ENCODE measurements at regions not wholly inside any gene's neighbourhood (a gene's known extent, or its start where the extent isn't known, plus 50 kb on each side); places are given as distances from the start of the nearest gene placed in this dataset.

- Histone ChIP-seq H4K5ac (ENCODE audit: insufficient read length, low read depth, low read length) (no peak overlapping the region), H3K79me1 (ENCODE audit: insufficient read depth, low read depth, low read length, poor library complexity, severe bottlenecking) (no peaks in the 10 kb centered on the region), H3K18ac (ENCODE audit: insufficient read length, low read depth, low read length) (no peak overlapping the region), H2AFZ (ENCODE audit: low read length) (no peak overlapping the region), H2BK20ac (ENCODE audit: low read depth, low read length, poor library complexity, severe bottlenecking) (no peak overlapping the region), H3K14ac (ENCODE audit: insufficient read depth, low read length) (no peak overlapping the region), H3K4ac (ENCODE audit: low read depth, low read length) (no peak overlapping the region), H3K9ac (ENCODE audit: extremely low read depth, insufficient read length, low read length) (no peak overlapping the region), H2BK5ac (ENCODE audit: insufficient read length, low read length) (no peak overlapping the region), H2BK12ac (ENCODE audit: insufficient read length, low read depth, low read length) (no peak overlapping the region), H3K79me2 (ENCODE audit: insufficient read depth, low read length) (no peaks in the 10 kb centered on the region), H4K91ac (ENCODE audit: insufficient read length, low read depth, low read length) (no peak overlapping the region), H3K9me3 (ENCODE audit: control insufficient read depth, low read depth, low read length) (no peaks in the 10 kb centered on the region), H3K27ac (ENCODE audit: insufficient read length, low read depth, low read length) (no peak overlapping the region), H3K27me3 (ENCODE audit: insufficient read depth, low read length) (no peaks in the 10 kb centered on the region), H4K8ac (replicated peaks; ENCODE audit: insufficient read length, low read depth, low read length) (no peak overlapping the region), H3T11ph (ENCODE audit: low read length) (no peak overlapping the region), H2AK5ac (ENCODE audit: insufficient read length, low read length) (no peak overlapping the region), H3K4me1 (ENCODE audit: insufficient read depth, low read length) (no peaks in the 10 kb centered on the region), H3K56ac (ENCODE audit: insufficient read length, low read depth, low read length) (no peak overlapping the region), H2BK15ac (ENCODE audit: low read depth, low read length) (no peak overlapping the region), H4K20me1 (ENCODE audit: control insufficient read depth, insufficient read depth, insufficient read length) (no peaks in the 10 kb centered on the region), H3K23me2 (ENCODE audit: insufficient read length, low read depth, low read length, poor library complexity, severe bottlenecking) (no peaks in the 10 kb centered on the region), H2BK120ac (ENCODE audit: low read depth, low read length, poor library complexity, severe bottlenecking) (no peak overlapping the region), H3K23ac (ENCODE audit: insufficient read length, low read depth, low read length) (no peak overlapping the region), H3K4me2 (ENCODE audit: insufficient read depth, insufficient read length, low read length) (no peak overlapping the region)
- DNase-seq: no peak
- H3K36me3 Mint-ChIP-seq (ENCODE audit: insufficient read depth in 1 of 3, low read depth in 3 of 3): no peaks in the 10 kb centered on the region
- H3K27me3 Mint-ChIP-seq (ENCODE audit: low read depth): peaks cover 19% of the 10 kb centered on the region
- H3K9me3 Mint-ChIP-seq: no peaks in the 10 kb centered on the region
- no peak overlapping the region for H3K4me3 Mint-ChIP-seq
- H3K4me1 Mint-ChIP-seq: 0 out of 4 replicates have a peak, but pooled peaks cover 0 to 2% of the 10 kb centered on the region in 2 experiments
- TF ChIP-seq, protein P1, sequence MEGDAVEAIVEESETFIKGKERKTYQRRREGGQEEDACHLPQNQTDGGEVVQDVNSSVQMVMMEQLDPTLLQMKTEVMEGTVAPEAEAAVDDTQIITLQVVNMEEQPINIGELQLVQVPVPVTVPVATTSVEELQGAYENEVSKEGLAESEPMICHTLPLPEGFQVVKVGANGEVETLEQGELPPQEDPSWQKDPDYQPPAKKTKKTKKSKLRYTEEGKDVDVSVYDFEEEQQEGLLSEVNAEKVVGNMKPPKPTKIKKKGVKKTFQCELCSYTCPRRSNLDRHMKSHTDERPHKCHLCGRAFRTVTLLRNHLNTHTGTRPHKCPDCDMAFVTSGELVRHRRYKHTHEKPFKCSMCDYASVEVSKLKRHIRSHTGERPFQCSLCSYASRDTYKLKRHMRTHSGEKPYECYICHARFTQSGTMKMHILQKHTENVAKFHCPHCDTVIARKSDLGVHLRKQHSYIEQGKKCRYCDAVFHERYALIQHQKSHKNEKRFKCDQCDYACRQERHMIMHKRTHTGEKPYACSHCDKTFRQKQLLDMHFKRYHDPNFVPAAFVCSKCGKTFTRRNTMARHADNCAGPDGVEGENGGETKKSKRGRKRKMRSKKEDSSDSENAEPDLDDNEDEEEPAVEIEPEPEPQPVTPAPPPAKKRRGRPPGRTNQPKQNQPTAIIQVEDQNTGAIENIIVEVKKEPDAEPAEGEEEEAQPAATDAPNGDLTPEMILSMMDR (conservative IDR thresholded peaks at IDR 0.05): no peak
- no peak overlapping the region; a peak in 1 of 7 replicates for H3K27ac Mint-ChIP-seq
Measured at GRCh38 chr11:16512899-16513241, 156.5 kb upstream of the SOX6 start.

All from H9 (cell line).